ENCODE measurements at regions not wholly inside any gene's neighbourhood (a gene's known extent, or its start where the extent isn't known, plus 50 kb on each side); places are given as distances from the start of the nearest gene placed in this dataset.

GRCh38 chr2:15753811-15754702, 162.4 kb downstream of the DDX1 start:
- no peaks in the 10 kb centered on the region for H3K79me2 ChIP-seq (ENCODE audit: low read length)
- no peaks in the 10 kb centered on the region for H4K20me1 ChIP-seq (ENCODE audit: insufficient read depth, low read length)
- H3K27me3 ChIP-seq (ENCODE audit: low read depth, low read length), result 0 out of 2 replicates have a peak, but pooled peaks cover 6% of the 10 kb centered on the region
- H2AFZ ChIP-seq (ENCODE audit: low read depth, low read length), result no peak overlapping the region
- no peak overlapping the region for H3K9ac ChIP-seq (ENCODE audit: low read length)
- no peak overlapping the region for H3K4me2 ChIP-seq (ENCODE audit: low read length)
- peaks cover 11% of the 10 kb centered on the region for H3K4me1 ChIP-seq (ENCODE audit: low read length)
- H3K36me3 ChIP-seq (replicated peaks; ENCODE audit: low read depth, low read length), result no peaks in the 10 kb centered on the region
- no peaks in the 10 kb centered on the region for H3K9me3 ChIP-seq (ENCODE audit: insufficient read depth, low read length)
- no peak overlapping the region for H3K4me3 ChIP-seq (ENCODE audit: low read length)
- no peak overlapping the region for H3K27ac ChIP-seq (ENCODE audit: low read length)
- no peak for TF ChIP-seq EZH2phosphoT487 (IDR thresholded peaks at IDR 0.05; ENCODE audit: low read depth)
- no peak for TF ChIP-seq CTCF (IDR thresholded peaks at IDR 0.05; ENCODE audit: low read depth, low read length)

GRCh38 chr2:15754703-15755099, 163.0 kb downstream of the DDX1 start:
- Histone ChIP-seq H3K4me1 (ENCODE audit: low read length) (peaks cover 4% of the 10 kb centered on the region), H3K4me2 (ENCODE audit: low read length) (no peak overlapping the region), H3K36me3 (replicated peaks; ENCODE audit: low read depth, low read length) (no peaks in the 10 kb centered on the region), H3K4me3 (ENCODE audit: low read length) (no peak overlapping the region), H4K20me1 (ENCODE audit: insufficient read depth, low read length) (no peaks in the 10 kb centered on the region), H3K9ac (ENCODE audit: low read length) (no peak overlapping the region), H3K27ac (ENCODE audit: low read length) (no peak overlapping the region), H2AFZ (ENCODE audit: low read depth, low read length) (no peak overlapping the region), H3K9me3 (ENCODE audit: insufficient read depth, low read length) (no peaks in the 10 kb centered on the region), H3K27me3 (ENCODE audit: low read depth, low read length) (0 out of 2 replicates have a peak, but pooled peaks cover 6% of the 10 kb centered on the region), H3K79me2 (ENCODE audit: low read length) (no peaks in the 10 kb centered on the region)
- TF ChIP-seq EZH2phosphoT487 (IDR thresholded peaks at IDR 0.05; ENCODE audit: low read depth) (no peak), CTCF (IDR thresholded peaks at IDR 0.05; ENCODE audit: low read depth, low read length) (no peak)

GRCh38 chr2:15755528-15755927, 163.9 kb downstream of the DDX1 start:
- TF ChIP-seq EZH2phosphoT487 (IDR thresholded peaks at IDR 0.05; ENCODE audit: low read depth), result no peak
- TF ChIP-seq CTCF (IDR thresholded peaks at IDR 0.05; ENCODE audit: low read depth, low read length), result no peak
- Histone ChIP-seq H3K4me1 (ENCODE audit: low read length) (no peaks in the 10 kb centered on the region), H4K20me1 (ENCODE audit: insufficient read depth, low read length) (no peaks in the 10 kb centered on the region), H3K27me3 (ENCODE audit: low read depth, low read length) (0 out of 2 replicates have a peak, but pooled peaks cover 6% of the 10 kb centered on the region), H3K9me3 (ENCODE audit: insufficient read depth, low read length) (no peaks in the 10 kb centered on the region), H3K36me3 (replicated peaks; ENCODE audit: low read depth, low read length) (no peaks in the 10 kb centered on the region), H3K4me3 (ENCODE audit: low read length) (no peak overlapping the region), H3K9ac (ENCODE audit: low read length) (no peak overlapping the region), H3K79me2 (ENCODE audit: low read length) (no peaks in the 10 kb centered on the region), H3K4me2 (ENCODE audit: low read length) (no peak overlapping the region), H3K27ac (ENCODE audit: low read length) (no peak overlapping the region), H2AFZ (ENCODE audit: low read depth, low read length) (no peak overlapping the region)

- TF ChIP-seq EZH2phosphoT487 (IDR thresholded peaks at IDR 0.05; ENCODE audit: low read depth) (no peak), CTCF (IDR thresholded peaks at IDR 0.05; ENCODE audit: low read depth, low read length) (no peak)
- 0 out of 2 replicates have a peak, but pooled peaks cover 9% of the 10 kb centered on the region for H3K27me3 ChIP-seq (ENCODE audit: low read depth, low read length)
- H3K4me1 ChIP-seq (ENCODE audit: low read length), result no peaks in the 10 kb centered on the region
- no peak overlapping the region for H3K27ac ChIP-seq (ENCODE audit: low read length)
- H3K9ac ChIP-seq (ENCODE audit: low read length), result no peak overlapping the region
- H3K9me3 ChIP-seq (ENCODE audit: insufficient read depth, low read length), result no peaks in the 10 kb centered on the region
- H3K4me3 ChIP-seq (ENCODE audit: low read length), result no peak overlapping the region
- H2AFZ ChIP-seq (ENCODE audit: low read depth, low read length), result no peak overlapping the region
- no peaks in the 10 kb centered on the region for H3K36me3 ChIP-seq (replicated peaks; ENCODE audit: low read depth, low read length)
- no peaks in the 10 kb centered on the region for H3K79me2 ChIP-seq (ENCODE audit: low read length)
- no peak overlapping the region for H3K4me2 ChIP-seq (ENCODE audit: low read length)
- no peaks in the 10 kb centered on the region for H4K20me1 ChIP-seq (ENCODE audit: insufficient read depth, low read length)
Observed at GRCh38 chr2:15756011-15756550, 164.4 kb downstream of the DDX1 start.

Data from OCI-LY3 (cell line).